ENCODE measurements at regions not wholly inside any gene's neighbourhood (a gene's known extent, or its start where the extent isn't known, plus 50 kb on each side); places are given as distances from the start of the nearest gene placed in this dataset.

DNA sequence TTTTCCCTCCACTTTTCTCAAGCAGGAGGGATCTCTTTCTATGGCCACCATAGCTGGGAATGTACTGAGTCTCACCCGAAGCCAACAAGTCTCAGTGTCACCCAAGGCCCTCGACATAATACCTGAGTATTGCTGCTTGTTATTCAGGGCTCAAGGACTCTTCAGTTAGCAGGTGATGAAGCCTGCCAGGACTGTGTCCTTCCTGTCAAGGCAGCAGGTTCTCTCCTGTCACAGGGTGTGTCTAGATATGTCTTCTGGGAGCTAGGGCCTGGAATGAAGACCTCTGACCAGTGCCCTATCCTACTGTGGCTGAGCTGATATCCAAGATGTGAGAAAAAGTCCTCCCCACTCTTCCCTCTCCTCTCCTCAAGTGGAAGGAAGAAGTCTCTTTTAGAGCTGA is 391.0 kb upstream of the DIPK2B start:
- TF ChIP-seq, protein P1, sequence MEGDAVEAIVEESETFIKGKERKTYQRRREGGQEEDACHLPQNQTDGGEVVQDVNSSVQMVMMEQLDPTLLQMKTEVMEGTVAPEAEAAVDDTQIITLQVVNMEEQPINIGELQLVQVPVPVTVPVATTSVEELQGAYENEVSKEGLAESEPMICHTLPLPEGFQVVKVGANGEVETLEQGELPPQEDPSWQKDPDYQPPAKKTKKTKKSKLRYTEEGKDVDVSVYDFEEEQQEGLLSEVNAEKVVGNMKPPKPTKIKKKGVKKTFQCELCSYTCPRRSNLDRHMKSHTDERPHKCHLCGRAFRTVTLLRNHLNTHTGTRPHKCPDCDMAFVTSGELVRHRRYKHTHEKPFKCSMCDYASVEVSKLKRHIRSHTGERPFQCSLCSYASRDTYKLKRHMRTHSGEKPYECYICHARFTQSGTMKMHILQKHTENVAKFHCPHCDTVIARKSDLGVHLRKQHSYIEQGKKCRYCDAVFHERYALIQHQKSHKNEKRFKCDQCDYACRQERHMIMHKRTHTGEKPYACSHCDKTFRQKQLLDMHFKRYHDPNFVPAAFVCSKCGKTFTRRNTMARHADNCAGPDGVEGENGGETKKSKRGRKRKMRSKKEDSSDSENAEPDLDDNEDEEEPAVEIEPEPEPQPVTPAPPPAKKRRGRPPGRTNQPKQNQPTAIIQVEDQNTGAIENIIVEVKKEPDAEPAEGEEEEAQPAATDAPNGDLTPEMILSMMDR (IDR thresholded peaks at IDR 0.05; ENCODE audit: low read length) = no peak
- TF ChIP-seq EZH2 (IDR thresholded peaks at IDR 0.05; ENCODE audit: borderline replicate concordance, low read length) = no peak

Measured in OCI-LY1 (cell line).